ENCODE measurements at regions not wholly inside any gene's neighbourhood (a gene's known extent, or its start where the extent isn't known, plus 50 kb on each side); places are given as distances from the start of the nearest gene placed in this dataset.

- ATAC-seq (ENCODE audit: low read depth) (no peak), DNase-seq (no peak)
- Histone ChIP-seq H3K9me3 (ENCODE audit: control extremely low read depth in 1 of 3, control insufficient read depth in 2 of 3, insufficient read depth in 1 of 3, low read length in 2 of 3) (peaks cover 0 to 5% (median 0%) of the 10 kb centered on the region in 3 donors), H2AFZ (ENCODE audit: insufficient read depth, low read depth, low read length, poor library complexity, severe bottlenecking) (no peak overlapping the region), H3K36me3 (replicated peaks in 1 of 2; ENCODE audit: control extremely low read depth in 1 of 2, control insufficient read depth in 1 of 2, extremely low read depth in 1 of 2, insufficient read depth in 2 of 2, low read length in 1 of 2) (no peaks in the 10 kb centered on the region), H3K27ac (ENCODE audit: low read length in 2 of 2) (no peak overlapping the region), H3K4me3 (ENCODE audit: control extremely low read depth in 1 of 5, extremely low read depth in 1 of 5, insufficient read depth in 1 of 5, low read depth in 2 of 5, low read length in 4 of 5) (no peak overlapping the region), H3K9ac (ENCODE audit: low read length) (no peak overlapping the region), H3K4me2 (replicated peaks; ENCODE audit: low read depth, low read length, poor library complexity, severe bottlenecking) (no peak overlapping the region), H3K4me1 (ENCODE audit: control insufficient read depth in 2 of 2, insufficient read depth in 2 of 2, low read length in 2 of 2) (no peaks in the 10 kb centered on the region), H3K27me3 (replicated peaks in 1 of 4; ENCODE audit: control extremely low read depth in 1 of 4, control insufficient read depth in 3 of 4, insufficient read depth in 4 of 4, low read length in 3 of 4) (peaks cover 0 to 10% (median 2%) of the 10 kb centered on the region in 4 experiments), H3K79me2 (ENCODE audit: control insufficient read depth, insufficient read depth, low read length) (no peaks in the 10 kb centered on the region), H4K20me1 (ENCODE audit: control insufficient read depth, insufficient read depth, low read length, poor library complexity, severe bottlenecking) (no peaks in the 10 kb centered on the region)
- POLR2A ChIA-PET: no interaction called here
- intact Hi-C loops (cut with micrococcal nuclease): no loop called here
- TF ChIP-seq, protein P1, sequence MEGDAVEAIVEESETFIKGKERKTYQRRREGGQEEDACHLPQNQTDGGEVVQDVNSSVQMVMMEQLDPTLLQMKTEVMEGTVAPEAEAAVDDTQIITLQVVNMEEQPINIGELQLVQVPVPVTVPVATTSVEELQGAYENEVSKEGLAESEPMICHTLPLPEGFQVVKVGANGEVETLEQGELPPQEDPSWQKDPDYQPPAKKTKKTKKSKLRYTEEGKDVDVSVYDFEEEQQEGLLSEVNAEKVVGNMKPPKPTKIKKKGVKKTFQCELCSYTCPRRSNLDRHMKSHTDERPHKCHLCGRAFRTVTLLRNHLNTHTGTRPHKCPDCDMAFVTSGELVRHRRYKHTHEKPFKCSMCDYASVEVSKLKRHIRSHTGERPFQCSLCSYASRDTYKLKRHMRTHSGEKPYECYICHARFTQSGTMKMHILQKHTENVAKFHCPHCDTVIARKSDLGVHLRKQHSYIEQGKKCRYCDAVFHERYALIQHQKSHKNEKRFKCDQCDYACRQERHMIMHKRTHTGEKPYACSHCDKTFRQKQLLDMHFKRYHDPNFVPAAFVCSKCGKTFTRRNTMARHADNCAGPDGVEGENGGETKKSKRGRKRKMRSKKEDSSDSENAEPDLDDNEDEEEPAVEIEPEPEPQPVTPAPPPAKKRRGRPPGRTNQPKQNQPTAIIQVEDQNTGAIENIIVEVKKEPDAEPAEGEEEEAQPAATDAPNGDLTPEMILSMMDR (IDR thresholded peaks at IDR 0.05): no peak
- no peak for TF ChIP-seq EZH2 (IDR thresholded peaks at IDR 0.05; ENCODE audit: borderline replicate concordance, insufficient read depth, low read depth, low read length, poor library complexity, severe bottlenecking)
- CTCF ChIA-PET: no interaction called here
- WGBS (ENCODE audit: insufficient coverage): no CpG with 5 or more reads among the region's 1 CpG
- H3K27ac Mint-ChIP-seq: no peak overlapping the region
- H3K4me1 Mint-ChIP-seq: no peaks in the 10 kb centered on the region
- no peak overlapping the region for H3K4me3 Mint-ChIP-seq
- H3K9me3 Mint-ChIP-seq (ENCODE audit: insufficient read depth): peaks cover 13% of the 10 kb centered on the region
- H3K27me3 Mint-ChIP-seq: peaks cover 26% of the 10 kb centered on the region
These were observed 382.6 kb downstream of the SNAPC1 start for GRCh38 chr14:62144863-62145262.

DNA sequence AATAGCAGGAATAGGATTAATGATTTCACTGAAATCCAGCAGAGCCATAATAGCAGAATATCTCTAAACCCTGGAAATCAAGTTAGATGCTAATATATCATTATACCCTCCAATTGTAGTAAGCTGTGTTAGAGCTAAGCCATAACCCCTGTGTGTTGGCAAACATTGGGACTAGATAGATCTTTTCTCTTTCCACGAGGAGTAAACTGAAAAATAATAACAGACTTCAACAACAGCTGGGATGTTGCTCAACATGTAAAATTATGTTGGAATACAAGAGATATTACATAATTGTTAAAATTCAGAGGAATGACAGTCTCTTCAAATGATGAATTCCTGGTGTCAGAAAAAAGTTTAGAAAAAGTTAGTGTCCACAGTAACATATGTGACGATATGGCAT, 383.8 kb downstream of the SNAPC1 start:
- no peaks in the 10 kb centered on the region for H3K79me2 ChIP-seq (ENCODE audit: control insufficient read depth, insufficient read depth, low read length)
- no peak overlapping the region for H3K4me2 ChIP-seq (replicated peaks; ENCODE audit: low read depth, low read length, poor library complexity, severe bottlenecking)
- TF ChIP-seq EZH2 (IDR thresholded peaks at IDR 0.05; ENCODE audit: borderline replicate concordance, insufficient read depth, low read depth, low read length, poor library complexity, severe bottlenecking): no peak
- TF ChIP-seq, protein P1 (IDR thresholded peaks at IDR 0.05): no peak
- no peak overlapping the region for H2AFZ ChIP-seq (ENCODE audit: insufficient read depth, low read depth, low read length, poor library complexity, severe bottlenecking)
- H3K36me3 ChIP-seq (replicated peaks in 1 of 2; ENCODE audit: control extremely low read depth in 1 of 2, control insufficient read depth in 1 of 2, extremely low read depth in 1 of 2, insufficient read depth in 2 of 2, low read length in 1 of 2): no peaks in the 10 kb centered on the region
- no peak overlapping the region for H3K27ac Mint-ChIP-seq
- no peaks in the 10 kb centered on the region for H4K20me1 ChIP-seq (ENCODE audit: control insufficient read depth, insufficient read depth, low read length, poor library complexity, severe bottlenecking)
- H3K9ac ChIP-seq (ENCODE audit: low read length): no peak overlapping the region
- intact Hi-C loops (cut with micrococcal nuclease): no loop called here
- no peak overlapping the region for H3K4me3 Mint-ChIP-seq
- H3K9me3 Mint-ChIP-seq (ENCODE audit: insufficient read depth): peaks cover 13% of the 10 kb centered on the region
- no peaks in the 10 kb centered on the region for H3K4me1 ChIP-seq (ENCODE audit: control insufficient read depth in 2 of 2, insufficient read depth in 2 of 2, low read length in 2 of 2)
- H3K27ac ChIP-seq (ENCODE audit: low read length in 2 of 2): no peak overlapping the region
- WGBS (ENCODE audit: insufficient coverage): no CpG with 5 or more reads among the region's 2 CpGs
- DNase-seq: no peak
- CTCF ChIA-PET: no interaction called here
- H3K4me3 ChIP-seq (ENCODE audit: control extremely low read depth in 1 of 5, extremely low read depth in 1 of 5, insufficient read depth in 1 of 5, low read depth in 2 of 5, low read length in 4 of 5): no peak overlapping the region
- H3K27me3 Mint-ChIP-seq: peaks cover 22% of the 10 kb centered on the region
- H3K27me3 ChIP-seq (replicated peaks in 1 of 4; ENCODE audit: control extremely low read depth in 1 of 4, control insufficient read depth in 3 of 4, insufficient read depth in 4 of 4, low read length in 3 of 4): peaks cover 0 to 10% (median 2%) of the 10 kb centered on the region in 4 experiments
- ATAC-seq (ENCODE audit: low read depth): no peak
- POLR2A ChIA-PET: no interaction called here
- peaks cover 0 to 5% (median 0%) of the 10 kb centered on the region in 3 donors for H3K9me3 ChIP-seq (ENCODE audit: control extremely low read depth in 1 of 3, control insufficient read depth in 2 of 3, insufficient read depth in 1 of 3, low read length in 2 of 3)
- no peaks in the 10 kb centered on the region for H3K4me1 Mint-ChIP-seq
